Activated CD4-positive, alpha-beta T cell treated with anti-CD3 and anti-CD28 coated beads, Interleukin-2, amount 50 U/mL, for 48 hours (primary cell): ENCODE measurements at regions not wholly inside any gene's neighbourhood (a gene's known extent, or its start where the extent isn't known, plus 50 kb on each side); places are given as distances from the start of the nearest gene placed in this dataset.

Experiments
- DNase-seq, 2 experiments: peaks; one replicate each; pipeline ENCODE4 v3.0.0-alpha.2; 2020

GRCh38 chr20:57038608-57039440 is 227.6 kb downstream of the BMP7 start:
- DNase-seq: no peak

- no peak for DNase-seq
Observed at GRCh38 chr20:57040466-57040865, 226.0 kb downstream of the BMP7 start.

DNA sequence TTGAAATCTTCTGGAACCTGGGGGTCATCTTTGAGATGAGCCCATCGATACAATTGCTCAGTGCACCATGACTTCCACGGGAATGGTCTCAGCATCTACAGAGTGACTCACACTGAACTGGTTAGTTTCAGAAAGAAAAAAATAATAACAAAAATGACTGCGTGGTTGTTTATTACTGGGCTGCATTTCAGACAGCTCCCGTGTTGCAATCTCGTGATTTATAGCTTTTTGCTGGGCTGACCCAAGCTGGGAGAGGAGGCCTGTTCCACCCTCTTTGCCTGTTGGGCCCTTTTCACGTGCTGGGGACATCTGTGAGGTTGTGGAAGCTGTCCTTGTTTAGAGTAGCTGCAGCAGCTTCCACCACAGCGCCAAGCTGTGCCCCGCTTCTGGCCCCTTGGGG is 225.5 kb downstream of the BMP7 start:
- no peak for DNase-seq

DNA sequence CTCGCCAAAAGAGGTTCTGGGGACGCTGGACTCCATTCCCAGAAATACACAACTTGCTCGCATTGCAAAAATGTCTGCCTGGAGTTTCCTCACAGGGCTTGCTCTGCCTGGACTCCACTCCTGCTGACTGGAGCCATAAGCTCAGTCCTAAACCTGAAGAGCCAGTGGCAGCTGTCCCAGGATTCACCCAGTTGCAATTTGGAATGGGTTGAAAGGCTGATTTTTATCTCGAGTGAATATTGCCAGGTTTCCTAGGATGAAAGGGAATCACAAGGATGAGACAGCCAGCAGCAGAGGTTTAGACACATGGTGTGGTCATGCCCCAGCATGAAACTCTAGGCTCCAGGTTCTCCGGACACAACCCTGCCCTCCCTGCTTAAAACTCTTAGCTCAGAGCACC is 223.3 kb downstream of the BMP7 start:
- DNase-seq: no peak

DNA sequence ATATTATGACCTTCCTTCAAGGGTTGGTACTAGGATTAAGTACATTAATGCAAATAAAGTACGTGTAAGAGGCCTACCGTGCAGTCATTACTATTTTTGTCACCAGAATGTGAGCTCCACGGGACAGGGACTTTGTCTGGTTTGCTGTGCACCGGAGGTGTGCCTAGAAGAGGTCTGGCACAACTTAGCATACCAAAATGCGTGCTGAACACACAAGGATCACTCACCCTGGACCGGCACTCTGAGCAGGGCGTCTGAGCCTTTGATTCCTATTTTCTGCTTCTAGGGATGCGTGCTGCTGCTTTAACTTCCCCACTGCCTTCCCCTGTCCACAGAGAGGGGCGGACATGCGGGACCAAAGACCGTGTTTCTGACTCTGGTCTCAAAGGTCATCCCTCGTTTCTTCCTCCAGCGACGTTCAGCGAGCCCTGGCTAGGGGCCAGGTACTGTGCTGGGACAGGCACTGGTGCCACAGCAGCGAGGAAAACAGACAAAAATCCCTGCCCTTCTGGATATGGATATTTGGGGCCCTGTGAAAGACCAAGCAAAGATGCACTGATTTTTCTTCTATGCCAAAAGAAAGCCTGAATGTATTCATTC is 222.7 kb downstream of the BMP7 start:
- no peak for DNase-seq

DNA sequence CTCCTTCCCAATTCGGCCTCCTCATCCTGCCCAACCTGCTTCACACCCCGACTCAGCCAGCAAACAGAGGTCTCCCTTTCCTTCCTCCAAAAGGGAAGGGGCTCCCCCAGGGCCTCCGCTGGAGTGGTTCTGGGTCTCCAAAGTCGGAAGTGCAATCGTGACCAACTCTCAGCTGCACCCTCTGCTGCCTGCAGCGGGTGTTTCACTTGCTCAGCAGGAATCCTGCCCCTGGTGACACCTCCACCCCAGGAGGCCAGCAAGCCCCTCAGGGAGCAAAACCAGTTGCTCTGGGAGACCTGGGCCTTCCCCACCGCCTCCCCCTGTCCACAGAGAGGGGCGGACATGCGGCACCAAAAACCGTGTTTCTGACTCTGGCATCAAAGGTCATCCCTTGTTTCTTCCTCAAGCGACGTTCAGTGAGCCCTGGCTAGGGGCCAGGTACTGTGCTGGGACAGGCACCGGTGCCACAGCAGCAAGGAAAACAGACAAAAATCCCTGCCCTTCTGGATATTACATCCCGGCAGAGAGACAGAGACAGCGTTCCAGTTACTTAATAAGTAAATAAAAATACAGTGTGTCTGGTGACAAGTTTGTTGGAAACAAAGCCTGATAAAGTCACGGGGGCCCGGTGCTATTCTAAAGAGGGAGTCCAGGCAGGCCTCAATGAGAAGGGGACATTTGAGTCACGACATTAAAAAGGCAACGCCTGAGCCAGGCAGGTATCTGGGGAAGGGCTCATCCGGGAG is 219.0 kb downstream of the BMP7 start:
- DNase-seq: no peak

- DNase-seq: peak; percentile 8 to 27
Observed at GRCh38 chr20:57048027-57048869, 218.2 kb downstream of the BMP7 start.

GRCh38 chr20:57049296-57049695 is 217.1 kb downstream of the BMP7 start:
- DNase-seq: no peak

GRCh38 chr20:57051096-57051495 is 215.3 kb downstream of the BMP7 start:
- no peak for DNase-seq

GRCh38 chr20:57053067-57053466 is 213.4 kb downstream of the BMP7 start:
- DNase-seq: no peak

DNA sequence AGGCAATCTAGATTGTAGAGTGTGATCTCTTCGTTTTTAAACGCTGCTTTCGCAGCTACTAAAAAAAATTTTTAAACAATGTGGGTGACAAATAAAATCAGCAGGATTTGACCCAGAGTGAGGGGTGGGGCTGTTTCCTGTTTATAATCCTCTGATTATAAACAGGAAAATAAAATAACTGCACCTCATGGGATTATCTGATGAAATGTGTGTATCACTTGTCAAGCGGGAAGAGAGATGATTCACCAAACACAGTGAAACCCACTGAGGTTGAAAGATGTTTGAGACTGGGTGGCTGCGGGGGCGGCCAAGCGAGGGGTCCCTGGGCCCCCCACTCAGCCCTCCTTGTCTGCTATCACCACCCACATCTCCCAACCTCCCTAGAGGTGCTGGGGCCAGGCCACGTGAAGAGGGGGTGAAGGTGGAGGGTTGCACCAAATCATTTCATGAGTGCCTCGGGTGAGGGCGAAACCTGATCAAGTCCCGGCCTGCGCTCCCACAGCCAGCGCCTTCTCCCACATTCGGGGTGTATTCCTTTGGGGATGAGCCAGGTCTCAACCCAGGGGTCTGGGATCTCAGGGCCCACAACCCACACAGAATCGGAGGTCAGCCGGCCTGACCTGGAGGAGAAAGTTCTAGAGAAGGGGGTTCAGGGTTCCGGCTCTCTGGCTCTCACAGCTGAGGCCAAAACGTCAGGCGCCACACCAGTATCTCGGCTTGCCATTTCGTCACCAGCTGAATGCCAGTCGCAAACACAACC is 212.5 kb downstream of the BMP7 start:
- no peak for DNase-seq

- no peak for DNase-seq
Observed at GRCh38 chr20:57055345-57055744, 211.1 kb downstream of the BMP7 start.

DNA sequence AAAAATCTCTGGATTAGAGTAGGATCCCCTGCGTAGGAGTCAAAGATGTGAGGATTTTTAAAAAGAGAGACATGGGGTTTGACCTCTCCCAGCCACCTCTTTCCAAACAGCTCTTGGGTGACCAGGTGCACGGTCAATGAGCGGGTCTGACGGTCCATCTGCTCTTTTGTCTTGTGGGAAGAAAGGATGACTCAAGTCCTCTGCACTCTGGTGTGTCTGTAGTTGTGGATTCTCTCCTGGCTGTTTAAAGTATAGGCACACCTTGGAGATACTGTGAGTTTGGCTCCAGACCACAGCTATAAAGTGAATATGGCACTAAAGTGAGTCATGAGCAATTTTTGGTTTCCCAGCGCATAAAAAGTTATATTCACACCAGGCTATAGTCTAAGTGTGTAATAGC is 209.8 kb downstream of the BMP7 start:
- DNase-seq: no peak

GRCh38 chr20:57059055-57059596 is 207.3 kb downstream of the BMP7 start:
- peak in 1 of 2 experiments; percentile 5 for DNase-seq

DNA sequence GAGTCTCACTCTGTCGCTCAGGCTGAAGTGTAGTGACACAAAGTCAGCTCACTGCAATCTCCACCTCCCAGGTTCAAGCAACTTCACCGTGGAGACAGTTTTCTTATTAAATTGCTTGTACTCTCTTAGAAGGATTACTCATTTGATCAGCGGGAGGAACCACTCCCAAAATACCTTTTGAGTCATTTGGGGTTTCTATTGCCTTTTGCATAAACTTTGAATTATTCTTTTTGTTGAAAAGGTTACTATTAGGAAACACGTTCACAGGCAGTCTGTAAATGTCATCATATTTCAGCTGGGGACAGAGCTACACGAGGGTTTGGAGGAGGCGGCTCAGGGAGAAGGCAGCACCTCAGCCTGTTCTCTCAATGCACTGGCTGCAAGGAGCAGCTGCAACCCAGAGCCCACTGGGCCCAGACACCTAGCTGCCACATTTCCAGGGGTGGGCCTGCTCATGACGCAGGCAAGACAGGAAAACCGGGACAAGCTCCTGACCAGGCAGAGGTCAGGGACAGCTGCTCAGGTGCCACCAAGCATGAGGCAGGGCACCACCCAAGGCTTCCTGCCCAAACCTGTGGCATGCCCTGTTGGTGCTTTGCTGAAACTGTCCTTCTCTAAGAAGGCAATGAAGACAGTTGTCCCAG is 205.9 kb downstream of the BMP7 start:
- no peak for DNase-seq

GRCh38 chr20:57061051-57061900 is 205.2 kb downstream of the BMP7 start:
- peak in 1 of 2 experiments; percentile 7 for DNase-seq

GRCh38 chr20:57062241-57062640 is 204.2 kb downstream of the BMP7 start:
- no peak for DNase-seq

- DNase-seq: no peak
Observed at GRCh38 chr20:57062696-57063270, 203.7 kb downstream of the BMP7 start.

DNA sequence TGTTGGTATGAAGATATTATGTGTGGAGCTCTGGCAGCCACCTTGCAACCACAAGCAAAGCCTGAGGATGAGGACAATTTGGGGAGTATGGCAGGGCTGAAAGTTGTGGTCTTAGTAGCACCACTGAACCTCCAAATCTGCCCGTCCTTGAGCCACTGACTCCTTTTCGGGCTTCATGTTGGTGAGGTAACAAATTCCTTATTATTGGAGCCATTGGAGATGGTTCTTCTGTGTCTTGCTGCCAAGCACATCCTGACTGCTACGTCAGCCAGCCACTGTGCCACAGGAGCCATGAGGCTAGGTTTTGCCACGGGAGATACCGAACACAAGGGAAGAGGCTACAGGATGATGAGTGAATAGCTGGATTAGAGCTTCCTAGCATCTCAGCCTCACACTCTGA is 201.6 kb downstream of the BMP7 start:
- no peak for DNase-seq

GRCh38 chr20:57065646-57066045 is 200.8 kb downstream of the BMP7 start:
- DNase-seq: no peak
